DOHH2 (cell line): ENCODE measurements at regions not wholly inside any gene's neighbourhood (a gene's known extent, or its start where the extent isn't known, plus 50 kb on each side); places are given as distances from the start of the nearest gene placed in this dataset.

ENCODE experiments used
- H3F3A ChIP-seq: fragments of 200-600 bp; sonication (generic), shearing (Covaris generic); 2 replicates; pipeline ENCODE4 v1.6.0; 2016; ENCODE audit warnings: antibody characterized with exemption, mild to moderate bottlenecking; ENCODE audit not compliant: control insufficient read depth, insufficient read depth
- H3K27ac ChIP-seq: fragments of 200-600 bp; sonication (generic); 2 replicates; pipeline ENCODE4 v1.5.1; 2014; ENCODE audit warnings: low read depth, mild to moderate bottlenecking, low read length, moderate library complexity
- H3K27me3 ChIP-seq: fragments of 200-600 bp; sonication (generic); 2 replicates; pipeline ENCODE4 v1.6.1; 2014; ENCODE audit warnings: mild to moderate bottlenecking, low read length, mixed read lengths; ENCODE audit not compliant: control insufficient read depth
- H3K36me3 ChIP-seq: fragments of 200-600 bp; sonication (generic); 2 replicates; pipeline ENCODE4 v1.6.1; 2014; ENCODE audit warnings: mild to moderate bottlenecking, low read length, moderate library complexity, mixed read lengths; ENCODE audit not compliant: control insufficient read depth
- H3K4me1 ChIP-seq: fragments of 200-600 bp; sonication (generic); 2 replicates; pipeline ENCODE4 v1.6.1; 2014; ENCODE audit warnings: mild to moderate bottlenecking, low read length, mixed read lengths; ENCODE audit not compliant: control insufficient read depth
- H3K4me2 ChIP-seq: fragments of 200-600 bp; sonication (generic); 2 replicates; pipeline ENCODE4 v1.6.0; 2014; ENCODE audit warnings: mild to moderate bottlenecking, low read length, moderate library complexity
- H3K4me3 ChIP-seq: fragments of 200-600 bp; sonication (generic); 2 replicates; pipeline ENCODE4 v1.5.1; 2014; ENCODE audit warnings: mild to moderate bottlenecking, low read length, mixed read lengths
- H3K79me2 ChIP-seq: fragments of 200-600 bp; sonication (generic); 2 replicates; pipeline ENCODE4 v1.6.1; 2014; ENCODE audit warnings: mild to moderate bottlenecking, low read length, mixed read lengths; ENCODE audit not compliant: control insufficient read depth
- H3K9me2 ChIP-seq: fragments of 200-600 bp; sonication (generic); replicated peaks from 2 replicates; pipeline ENCODE4 v1.6.1; 2014; ENCODE audit warnings: mild to moderate bottlenecking, low read length, mixed read lengths; ENCODE audit not compliant: control insufficient read depth
- H3K9me3 ChIP-seq: fragments of 200-600 bp; sonication (generic); 2 replicates; pipeline ENCODE4 v1.6.1; 2014; ENCODE audit warnings: antibody characterized with exemption, low read length, mixed read lengths; ENCODE audit not compliant: control insufficient read depth, insufficient read depth
- H4K20me1 ChIP-seq: fragments of 200-600 bp; sonication (generic); 2 replicates; pipeline ENCODE4 v1.6.0; 2014; ENCODE audit warnings: low read depth, mild to moderate bottlenecking, antibody characterized with exemption, low read length, moderate library complexity; ENCODE audit not compliant: control insufficient read depth, insufficient read depth
- CTCF ChIP-seq: fragments of 200-600 bp; sonication (generic); IDR thresholded peaks from one replicate; pipeline ENCODE4 v1.5.1; 2014; ENCODE audit warnings: antibody characterized with exemption, mild to moderate bottlenecking, low read depth, low read length; ENCODE audit not compliant: poor library complexity, severe bottlenecking
- EZH2phosphoT487 ChIP-seq: fragments of 200-600 bp; sonication (generic); IDR thresholded peaks from 2 replicates; pipeline ENCODE4 v1.6.1; 2017; ENCODE audit warnings: borderline replicate concordance, mild to moderate bottlenecking, antibody characterized with exemption, low read length, moderate library complexity, mixed read lengths

- Histone ChIP-seq H3K4me1 (no peaks in the 10 kb centered on the region), H3K4me3 (no peak overlapping the region), H3F3A (no peaks in the 10 kb centered on the region), H3K27me3 (no peaks in the 10 kb centered on the region), H4K20me1 (no peaks in the 10 kb centered on the region), H3K79me2 (no peaks in the 10 kb centered on the region), H3K9me2 (no peaks in the 10 kb centered on the region), H3K4me2 (no peak overlapping the region), H3K27ac (no peak overlapping the region), H3K9me3 (peaks cover 4% of the 10 kb centered on the region; the same call in 1 of the 2 replicates), H3K36me3 (no peaks in the 10 kb centered on the region)
- no peak for TF ChIP-seq CTCF
- no peak for TF ChIP-seq EZH2phosphoT487
These were observed 611.6 kb upstream of the ADGRL3 start for GRCh38 chr4:60588556-60588955.

- no peaks in the 10 kb centered on the region for H3F3A ChIP-seq
- H3K36me3 ChIP-seq = no peaks in the 10 kb centered on the region
- TF ChIP-seq EZH2phosphoT487 = no peak
- no peak for TF ChIP-seq CTCF
- no peak overlapping the region for H3K4me3 ChIP-seq
- no peaks in the 10 kb centered on the region for H3K27me3 ChIP-seq
- H3K9me2 ChIP-seq = no peaks in the 10 kb centered on the region
- peaks cover 4% of the 10 kb centered on the region; the same call in 1 of the 2 replicates for H3K9me3 ChIP-seq
- no peak overlapping the region for H3K4me2 ChIP-seq
- H3K79me2 ChIP-seq = no peaks in the 10 kb centered on the region
- H4K20me1 ChIP-seq = no peaks in the 10 kb centered on the region
- H3K27ac ChIP-seq = no peak overlapping the region
- no peaks in the 10 kb centered on the region for H3K4me1 ChIP-seq
These were observed 610.7 kb upstream of the ADGRL3 start for GRCh38 chr4:60589425-60589824.

GRCh38 chr4:60590116-60590515 lies 610.0 kb upstream of the ADGRL3 start:
- no peak overlapping the region for H3K4me2 ChIP-seq
- peaks cover 4% of the 10 kb centered on the region; the same call in 1 of the 2 replicates for H3K9me3 ChIP-seq
- no peaks in the 10 kb centered on the region for H3K9me2 ChIP-seq
- TF ChIP-seq CTCF (no peak), EZH2phosphoT487 (no peak)
- H3K27ac ChIP-seq = no peak overlapping the region
- H3K36me3 ChIP-seq = no peaks in the 10 kb centered on the region
- no peaks in the 10 kb centered on the region for H3K4me1 ChIP-seq
- no peak overlapping the region for H3K4me3 ChIP-seq
- no peaks in the 10 kb centered on the region for H3F3A ChIP-seq
- no peaks in the 10 kb centered on the region for H3K79me2 ChIP-seq
- H4K20me1 ChIP-seq = no peaks in the 10 kb centered on the region
- H3K27me3 ChIP-seq = no peaks in the 10 kb centered on the region
